Stimulated activated naive CD8-positive, alpha-beta T cell treated with anti-CD3 and anti-CD28 coated beads, Interleukin-15, amount 100 ng/mL, for 72 hours (primary cell): ENCODE measurements at regions not wholly inside any gene's neighbourhood (a gene's known extent, or its start where the extent isn't known, plus 50 kb on each side); places are given as distances from the start of the nearest gene placed in this dataset.

ENCODE experiments used
- ATAC-seq: fragments of 150-1000 bp; cut with Tn5 transposase; 2 replicates; pipeline ENCODE4 v1.10.0; 2021; ENCODE audit warnings: mild to moderate bottlenecking, moderate library complexity
- DNase-seq, 2 donors: peaks; one replicate each; pipeline ENCODE4 v3.0.0; 2021 to 2022
- H3K27ac Mint-ChIP-seq, 2 donors: one replicate each; pipeline ENCODE4 v1.8.0; 2022; ENCODE audit warnings: mild to moderate bottlenecking in 2 of 2, mixed read lengths in 2 of 2, moderate library complexity in 2 of 2
- H3K27me3 Mint-ChIP-seq: one replicate; pipeline ENCODE4 v1.8.0; 2022; ENCODE audit warnings: mixed read lengths
- H3K4me1 Mint-ChIP-seq: one replicate; pipeline ENCODE4 v1.8.0; 2022; ENCODE audit warnings: mild to moderate bottlenecking, mixed read lengths
- H3K4me3 Mint-ChIP-seq, 2 donors: one replicate each; pipeline ENCODE4 v1.8.0; 2022; ENCODE audit warnings: mild to moderate bottlenecking in 2 of 2, mixed read lengths in 2 of 2, moderate library complexity in 1 of 2
- H3K9me3 Mint-ChIP-seq, 2 donors: one replicate each; pipeline ENCODE4 v1.8.0; 2022; ENCODE audit warnings: mixed read lengths in 2 of 2

DNA sequence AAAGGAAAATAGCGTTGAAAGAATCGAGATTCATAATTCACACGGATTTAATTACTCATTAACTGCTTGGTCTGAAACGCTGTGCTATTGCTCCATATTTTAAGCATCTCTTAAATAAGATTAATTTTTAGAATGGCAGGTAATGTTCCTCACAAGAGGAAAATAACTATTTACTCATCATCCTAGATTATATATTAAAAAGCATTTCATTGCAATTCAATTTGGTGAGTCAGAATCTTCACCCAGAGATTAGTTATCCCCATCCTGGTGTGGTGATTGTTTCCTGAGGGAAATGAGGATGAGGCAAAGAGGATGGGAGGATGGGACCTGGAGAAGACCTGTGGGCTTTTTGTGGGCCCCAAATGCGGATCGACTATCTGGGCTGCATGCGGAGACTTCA, 145.5 kb upstream of the MAP1B start:
- no peaks in the 10 kb centered on the region for H3K9me3 Mint-ChIP-seq
- DNase-seq, result no peak
- H3K4me3 Mint-ChIP-seq, result no peak overlapping the region
- no peaks in the 10 kb centered on the region for H3K4me1 Mint-ChIP-seq
- no peak for ATAC-seq
- peaks cover 22% of the 10 kb centered on the region for H3K27me3 Mint-ChIP-seq
- no peak overlapping the region for H3K27ac Mint-ChIP-seq

DNA sequence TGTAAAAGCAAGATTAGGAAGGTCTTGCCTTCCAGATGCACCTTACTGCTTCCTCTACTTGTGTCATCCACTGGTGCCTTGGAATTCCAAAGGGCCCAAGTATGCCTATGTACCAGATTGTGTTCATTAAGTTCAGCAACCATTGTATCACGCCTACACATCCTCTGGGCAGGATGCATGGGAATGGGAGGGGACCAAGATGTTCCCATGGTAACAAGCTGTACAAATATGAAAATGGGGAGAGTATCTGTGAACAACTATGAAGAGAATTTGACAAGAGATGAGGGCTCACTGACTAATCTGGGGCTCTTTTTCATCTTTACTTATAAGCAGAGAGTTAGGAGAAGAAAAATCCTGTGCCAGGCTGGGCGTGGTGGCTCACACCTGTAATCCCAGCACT, 137.8 kb upstream of the MAP1B start:
- no peaks in the 10 kb centered on the region for H3K4me1 Mint-ChIP-seq
- H3K27ac Mint-ChIP-seq, result no peak overlapping the region
- no peak for DNase-seq
- no peaks in the 10 kb centered on the region for H3K9me3 Mint-ChIP-seq
- H3K27me3 Mint-ChIP-seq, result peaks cover 17% of the 10 kb centered on the region
- no peak for ATAC-seq
- H3K4me3 Mint-ChIP-seq, result no peak overlapping the region

DNA sequence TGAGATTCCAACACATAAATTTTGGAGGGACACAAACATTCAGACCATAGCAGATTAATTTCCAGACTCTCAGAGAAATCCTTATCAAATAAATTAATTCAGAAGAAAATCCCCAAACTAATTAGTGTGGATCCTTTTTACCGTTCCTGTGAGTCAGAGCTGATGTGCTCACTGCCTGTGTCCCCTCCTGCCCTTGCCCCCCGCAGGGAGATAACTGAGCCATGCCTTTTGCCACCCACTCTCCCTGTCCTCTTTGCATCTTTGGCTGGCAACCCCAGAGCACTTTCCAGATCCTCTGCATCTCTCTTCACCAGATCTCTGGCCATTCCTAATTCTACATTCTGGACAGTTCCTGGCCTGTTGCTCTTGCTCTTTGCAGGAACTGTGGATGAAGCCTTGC, 135.4 kb upstream of the MAP1B start:
- ATAC-seq (no peak), DNase-seq (no peak)
- H3K27ac Mint-ChIP-seq, result no peak overlapping the region
- no peaks in the 10 kb centered on the region for H3K9me3 Mint-ChIP-seq
- no peaks in the 10 kb centered on the region for H3K4me1 Mint-ChIP-seq
- H3K27me3 Mint-ChIP-seq, result peaks cover 10% of the 10 kb centered on the region
- no peak overlapping the region for H3K4me3 Mint-ChIP-seq

DNA sequence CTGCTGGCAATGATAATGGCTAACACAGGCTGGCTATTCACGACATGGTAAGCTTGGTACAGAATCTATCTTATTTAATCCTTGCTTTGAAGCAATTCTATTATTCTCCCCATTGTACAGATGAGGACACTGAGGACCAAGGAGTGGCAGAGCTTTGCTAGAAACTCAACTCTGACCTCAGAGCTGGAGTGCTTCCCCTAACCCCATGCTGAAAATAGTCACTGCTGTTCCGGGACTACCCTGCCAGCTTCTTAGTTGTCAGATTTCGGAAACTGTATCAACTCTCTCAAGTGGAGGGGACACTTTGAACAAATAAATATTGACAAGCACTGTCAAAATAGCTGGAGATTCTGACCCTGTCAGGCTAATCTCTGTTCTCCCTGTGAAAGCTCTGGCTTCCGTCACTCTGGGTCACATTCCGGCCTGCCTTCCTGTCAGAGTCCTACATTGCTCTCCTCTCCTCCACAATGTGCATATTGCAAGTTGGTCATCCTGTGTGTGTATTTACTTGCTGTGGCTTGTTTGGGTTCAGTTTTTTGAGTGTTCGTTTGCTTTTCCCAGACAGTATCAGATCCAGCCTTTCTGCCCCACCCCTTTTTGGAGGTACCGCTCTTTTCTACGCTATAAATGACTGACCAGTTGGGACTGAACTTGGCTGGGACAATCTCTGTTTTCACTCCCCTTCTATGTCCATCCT, 134.3 kb upstream of the MAP1B start:
- Mint-ChIP-seq H3K4me1 (no peaks in the 10 kb centered on the region), H3K9me3 (no peaks in the 10 kb centered on the region), H3K27me3 (peaks cover 8% of the 10 kb centered on the region), H3K4me3 (no peak overlapping the region), H3K27ac (no peak overlapping the region)
- DNase-seq (no peak), ATAC-seq (no peak)

DNA sequence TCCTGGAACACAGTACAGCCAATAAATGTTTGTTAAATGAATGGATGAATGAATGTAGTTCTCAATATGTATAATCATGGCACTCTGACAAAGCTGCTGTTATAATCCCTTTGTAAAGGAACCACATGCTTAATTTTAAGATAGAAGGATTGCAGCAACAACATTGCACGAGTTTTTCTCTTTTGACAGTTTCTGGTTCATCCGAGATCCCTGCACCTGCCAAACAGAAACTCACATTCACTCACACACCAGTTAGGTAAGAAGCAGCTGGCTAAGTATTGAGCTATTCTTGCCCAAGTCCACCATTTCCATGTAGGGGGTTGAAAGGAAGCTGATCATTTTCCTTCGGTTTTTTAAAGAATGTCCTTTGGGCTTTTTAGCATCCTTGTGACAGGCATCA, 133.7 kb upstream of the MAP1B start:
- peak overlapping the region in 1 of 2 donors; percentile 6 for H3K27ac Mint-ChIP-seq
- peaks cover 8% of the 10 kb centered on the region for H3K27me3 Mint-ChIP-seq
- H3K4me1 Mint-ChIP-seq, result no peaks in the 10 kb centered on the region
- ATAC-seq, result no peak
- H3K9me3 Mint-ChIP-seq, result no peaks in the 10 kb centered on the region
- no peak for DNase-seq
- H3K4me3 Mint-ChIP-seq, result no peak overlapping the region

DNA sequence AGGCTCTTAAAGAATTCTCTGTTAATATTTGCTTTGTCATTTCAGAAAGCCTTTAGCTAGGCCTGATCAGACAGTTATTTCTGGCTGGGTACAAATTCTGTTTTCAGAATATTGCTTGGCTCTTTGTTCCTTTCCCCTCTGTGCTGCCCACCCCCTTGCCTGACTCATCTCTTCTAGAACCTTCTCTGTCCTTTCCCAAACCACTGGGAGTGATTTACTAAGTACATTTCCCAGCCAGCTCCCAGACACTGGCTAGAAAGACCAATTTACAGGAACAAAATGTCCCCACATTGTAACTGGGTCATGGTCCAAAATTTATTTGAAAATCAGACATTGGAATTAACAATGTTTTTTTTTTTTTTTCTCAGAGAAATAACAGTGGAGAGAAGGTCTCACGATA, 133.1 kb upstream of the MAP1B start:
- DNase-seq (no peak), ATAC-seq (no peak)
- Mint-ChIP-seq H3K27ac (no peak overlapping the region), H3K9me3 (no peaks in the 10 kb centered on the region), H3K4me3 (no peak overlapping the region), H3K4me1 (no peaks in the 10 kb centered on the region), H3K27me3 (peaks cover 8% of the 10 kb centered on the region)

DNA sequence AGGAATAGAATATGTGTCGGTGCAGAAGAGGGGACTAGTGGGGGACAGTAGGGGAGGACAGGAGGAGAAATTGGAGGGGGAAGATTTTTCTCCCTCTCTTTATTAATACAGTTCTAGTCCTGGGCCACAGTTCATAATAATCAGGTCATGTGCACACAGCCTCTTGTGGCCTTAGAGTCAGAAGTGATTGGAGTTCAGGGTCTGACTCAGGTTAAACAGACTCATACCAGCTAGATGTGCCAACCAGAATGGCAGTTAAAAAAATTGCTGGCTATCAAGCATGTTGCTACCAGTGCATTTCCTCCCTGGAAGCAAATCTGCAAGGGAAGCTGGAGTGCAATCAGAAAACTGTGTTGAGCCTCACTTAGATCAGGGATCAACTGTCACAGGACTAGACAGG, 132.7 kb upstream of the MAP1B start:
- no peaks in the 10 kb centered on the region for H3K4me1 Mint-ChIP-seq
- no peaks in the 10 kb centered on the region for H3K9me3 Mint-ChIP-seq
- DNase-seq (no peak), ATAC-seq (no peak)
- H3K27ac Mint-ChIP-seq, result no peak overlapping the region
- H3K27me3 Mint-ChIP-seq, result peaks cover 8% of the 10 kb centered on the region
- no peak overlapping the region for H3K4me3 Mint-ChIP-seq

DNA sequence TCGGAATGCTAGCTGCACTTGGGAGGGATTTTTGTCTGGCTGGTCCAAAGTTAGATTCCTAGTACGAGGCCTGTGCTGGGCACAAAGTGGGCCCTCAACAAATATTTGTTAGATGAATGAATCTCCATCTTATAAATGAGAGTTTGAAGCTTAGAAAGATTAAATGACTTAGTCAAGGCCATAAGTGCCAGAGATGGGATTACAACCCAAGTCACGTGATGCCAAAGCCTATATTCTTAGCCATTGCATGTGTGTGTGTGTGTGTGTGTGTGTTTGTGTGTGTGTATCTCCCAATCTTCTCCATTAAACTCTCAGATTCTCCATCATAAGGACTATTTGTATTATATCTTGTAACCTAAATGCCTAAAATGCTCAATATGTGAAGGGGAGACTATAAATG, 130.8 kb upstream of the MAP1B start:
- Mint-ChIP-seq H3K4me1 (no peaks in the 10 kb centered on the region), H3K4me3 (no peak overlapping the region), H3K9me3 (no peaks in the 10 kb centered on the region), H3K27me3 (peaks cover 8% of the 10 kb centered on the region), H3K27ac (no peak overlapping the region)
- DNase-seq (no peak), ATAC-seq (no peak)

DNA sequence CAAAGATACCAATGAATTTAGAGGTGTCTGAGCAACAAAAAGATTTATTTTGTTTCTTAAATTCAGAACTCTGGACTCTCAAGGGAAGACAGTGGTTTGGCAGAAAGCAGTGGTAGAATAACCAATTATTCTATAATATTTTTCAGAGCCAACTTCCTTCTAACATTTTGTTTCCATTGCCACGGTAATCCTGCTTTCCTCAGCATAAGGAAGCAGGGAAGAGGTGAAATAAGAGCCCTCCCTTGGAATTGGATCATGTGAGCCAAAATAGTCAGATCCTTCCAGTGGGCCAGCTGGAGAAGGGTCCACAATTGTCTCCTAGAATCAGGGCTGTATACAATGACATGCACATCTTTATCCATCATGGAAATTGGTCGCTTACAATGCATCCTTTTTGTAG, 130.0 kb upstream of the MAP1B start:
- H3K27me3 Mint-ChIP-seq, result peaks cover 1% of the 10 kb centered on the region
- no peak overlapping the region for H3K27ac Mint-ChIP-seq
- H3K9me3 Mint-ChIP-seq, result peaks cover 5 to 7% of the 10 kb centered on the region in 2 donors
- H3K4me1 Mint-ChIP-seq, result no peaks in the 10 kb centered on the region
- ATAC-seq (no peak), DNase-seq (no peak)
- no peak overlapping the region for H3K4me3 Mint-ChIP-seq

DNA sequence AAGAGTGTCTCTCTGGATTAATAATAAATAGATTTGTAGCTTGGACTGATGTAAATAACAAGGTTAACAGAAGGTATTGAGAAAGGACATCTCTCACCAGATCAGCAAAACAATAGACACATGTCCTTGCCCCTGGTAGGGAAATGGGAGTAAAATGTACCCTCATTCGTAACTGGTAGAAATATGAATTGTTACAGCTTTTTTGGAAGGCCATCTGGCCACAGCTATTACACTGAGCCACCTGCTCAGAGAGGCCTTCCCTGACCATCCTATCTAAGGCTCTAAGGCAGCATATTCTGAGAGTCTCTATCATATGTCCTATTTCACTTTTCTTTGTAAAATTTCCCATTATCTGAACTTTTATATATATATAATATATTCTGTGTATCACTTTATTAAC, 129.1 kb upstream of the MAP1B start:
- Mint-ChIP-seq H3K4me1 (no peaks in the 10 kb centered on the region), H3K27ac (no peak overlapping the region), H3K9me3 (peaks cover 8 to 14% of the 10 kb centered on the region in 2 donors), H3K27me3 (no peaks in the 10 kb centered on the region), H3K4me3 (no peak overlapping the region)
- no peak for ATAC-seq
- no peak for DNase-seq

DNA sequence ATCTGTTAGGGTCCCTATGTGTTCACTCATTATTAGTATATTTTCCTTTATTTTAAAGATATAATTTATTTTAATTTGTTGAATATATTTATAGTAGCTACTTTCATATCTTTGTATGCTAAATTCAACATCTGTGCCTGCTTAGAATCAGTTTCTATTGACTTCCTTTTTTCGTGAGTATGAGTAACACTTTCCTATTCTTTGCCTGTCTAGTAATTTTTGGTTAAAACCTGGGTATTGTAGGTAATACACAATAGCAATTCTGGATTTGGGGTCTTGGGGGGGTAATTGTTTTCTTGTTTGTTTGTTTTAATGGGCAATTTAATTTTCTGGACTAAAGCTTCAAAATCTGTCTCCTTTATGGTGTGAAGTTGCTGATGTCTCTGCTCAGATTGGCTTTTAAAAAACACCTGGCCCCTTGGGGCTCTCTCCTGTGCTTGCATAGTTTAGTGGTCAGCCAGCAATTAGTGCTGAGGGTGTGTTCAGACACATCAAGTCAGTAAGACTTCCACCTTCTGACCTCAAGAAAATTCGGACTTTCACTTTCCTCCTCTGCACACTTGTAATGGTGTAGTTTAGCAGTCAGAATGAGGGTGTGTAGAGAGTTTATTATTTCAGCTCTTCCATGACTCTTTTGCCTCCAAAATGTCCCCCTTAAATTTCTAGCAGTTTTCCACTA, 124.4 kb upstream of the MAP1B start:
- H3K4me1 Mint-ChIP-seq, result no peaks in the 10 kb centered on the region
- ATAC-seq (no peak), DNase-seq (no peak)
- no peak overlapping the region for H3K27ac Mint-ChIP-seq
- peaks cover 7% of the 10 kb centered on the region for H3K27me3 Mint-ChIP-seq
- peaks cover 8 to 19% of the 10 kb centered on the region in 2 donors for H3K9me3 Mint-ChIP-seq
- no peak overlapping the region for H3K4me3 Mint-ChIP-seq

DNA sequence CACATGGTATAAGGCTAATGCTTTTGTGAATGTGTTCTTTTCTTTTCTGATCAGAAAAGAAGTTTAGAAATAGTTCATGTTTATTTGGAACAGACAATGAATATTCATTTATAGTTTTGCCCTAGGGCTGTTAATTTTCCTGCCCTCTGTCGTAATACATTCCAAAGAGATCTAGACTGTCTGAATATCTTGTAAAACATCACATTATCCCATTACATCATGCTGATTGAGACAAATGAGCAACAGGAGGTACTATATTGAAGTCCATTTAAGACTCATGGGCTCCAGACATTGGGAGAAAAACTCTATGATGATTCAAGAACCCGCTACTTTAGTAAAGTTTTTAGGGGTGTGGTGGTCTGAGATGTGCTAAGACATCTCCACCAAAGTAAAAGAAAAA, 121.2 kb upstream of the MAP1B start:
- no peak overlapping the region for H3K27ac Mint-ChIP-seq
- H3K4me1 Mint-ChIP-seq, result no peaks in the 10 kb centered on the region
- peaks cover 8 to 19% of the 10 kb centered on the region in 2 donors for H3K9me3 Mint-ChIP-seq
- ATAC-seq (no peak), DNase-seq (no peak)
- peaks cover 7% of the 10 kb centered on the region for H3K27me3 Mint-ChIP-seq
- no peak overlapping the region for H3K4me3 Mint-ChIP-seq

DNA sequence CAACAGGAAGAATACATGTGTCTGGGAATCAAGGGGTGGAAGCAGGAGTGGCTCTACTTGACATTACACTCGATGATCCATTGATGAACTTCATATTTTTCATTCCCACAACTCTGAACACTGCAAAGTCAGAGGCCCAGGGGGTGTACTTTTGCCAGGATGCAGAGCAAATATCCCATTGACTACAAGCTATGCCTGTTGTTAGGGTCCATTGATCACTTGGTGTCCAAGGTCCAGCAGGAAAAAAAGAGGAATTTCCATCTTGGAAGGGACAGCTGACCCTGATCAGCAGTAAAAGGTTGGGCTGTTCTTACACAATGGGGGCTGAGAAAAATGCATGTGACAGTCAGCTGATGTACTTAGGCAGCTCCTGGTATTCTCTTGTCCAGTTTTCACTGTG, 118.5 kb upstream of the MAP1B start:
- Mint-ChIP-seq H3K27ac (no peak overlapping the region), H3K4me1 (no peaks in the 10 kb centered on the region), H3K4me3 (no peak overlapping the region), H3K27me3 (peaks cover 7% of the 10 kb centered on the region), H3K9me3 (no peaks in the 10 kb centered on the region)
- ATAC-seq (no peak), DNase-seq (no peak)

DNA sequence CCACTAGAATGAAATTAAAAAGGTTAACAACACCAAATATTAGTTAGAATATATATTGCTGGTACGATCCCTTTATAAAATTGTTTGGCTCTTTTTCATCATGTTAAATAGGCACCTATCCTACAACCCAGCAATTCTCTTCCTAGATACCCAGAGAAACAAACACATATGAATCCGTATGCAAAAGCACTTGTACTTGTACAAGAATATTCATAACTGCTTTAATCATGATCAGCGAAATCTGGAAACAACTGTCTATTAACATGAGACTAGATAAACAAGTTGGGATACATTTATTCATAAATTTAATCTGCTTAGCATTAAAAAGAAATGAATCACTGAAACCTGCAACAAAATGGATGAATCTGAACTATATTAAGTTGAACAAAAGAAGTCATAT, 113.7 kb upstream of the MAP1B start:
- H3K27me3 Mint-ChIP-seq, result no peaks in the 10 kb centered on the region
- H3K9me3 Mint-ChIP-seq, result peaks cover 0 to 5% of the 10 kb centered on the region in 2 donors
- no peak overlapping the region for H3K4me3 Mint-ChIP-seq
- DNase-seq (no peak), ATAC-seq (no peak)
- H3K4me1 Mint-ChIP-seq, result no peaks in the 10 kb centered on the region
- no peak overlapping the region for H3K27ac Mint-ChIP-seq

DNA sequence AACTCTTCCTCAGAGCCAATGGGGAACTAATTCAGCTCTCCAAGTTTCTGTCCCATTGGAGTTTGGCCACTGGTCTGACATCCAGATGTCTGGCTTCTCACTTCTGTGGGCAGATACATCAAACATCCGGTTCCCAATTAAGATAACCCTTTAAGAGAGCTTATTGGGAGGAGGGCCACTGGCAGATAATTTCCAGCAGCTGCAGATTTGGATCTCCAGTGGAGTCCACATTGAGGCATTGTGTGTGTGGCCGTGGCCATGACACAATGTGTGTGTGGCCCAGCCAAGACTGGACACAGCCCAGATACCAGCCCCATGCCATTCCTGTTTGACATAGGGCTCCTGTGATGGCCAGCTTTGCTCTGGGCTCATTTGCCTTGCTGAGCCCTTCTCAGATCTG, 110.5 kb upstream of the MAP1B start:
- H3K4me3 Mint-ChIP-seq, result no peak overlapping the region
- peaks cover 8% of the 10 kb centered on the region for H3K27me3 Mint-ChIP-seq
- peaks cover 0 to 5% of the 10 kb centered on the region in 2 donors for H3K9me3 Mint-ChIP-seq

DNA sequence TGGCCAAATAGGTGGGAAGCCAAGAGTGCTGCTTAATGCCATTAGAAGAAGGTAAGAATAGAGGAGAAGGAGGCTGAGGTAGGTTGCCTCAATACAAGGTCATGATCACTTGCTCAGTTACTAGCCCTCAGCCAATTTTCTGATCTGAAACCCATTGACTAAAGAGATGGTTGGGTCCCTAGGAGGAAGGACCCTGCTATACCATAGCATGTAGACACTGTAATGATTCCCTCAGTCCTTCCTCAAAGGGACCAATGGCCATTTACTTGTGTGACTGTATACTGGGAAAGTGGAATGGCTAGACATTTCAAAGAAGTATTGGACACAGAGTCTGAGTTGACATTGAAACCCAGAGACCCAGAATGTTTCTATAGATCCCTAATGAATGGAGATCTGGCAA, 108.5 kb upstream of the MAP1B start:
- H3K27ac Mint-ChIP-seq, result no peak overlapping the region
- peaks cover 0 to 5% of the 10 kb centered on the region in 2 donors for H3K9me3 Mint-ChIP-seq
- H3K4me1 Mint-ChIP-seq, result no peaks in the 10 kb centered on the region
- ATAC-seq, result no peak
- DNase-seq, result no peak
- H3K4me3 Mint-ChIP-seq, result no peak overlapping the region
- peaks cover 14% of the 10 kb centered on the region for H3K27me3 Mint-ChIP-seq

More for the DNA sequence above, 110.5 kb upstream of the MAP1B start:
- H3K27ac Mint-ChIP-seq, result no peak overlapping the region
- DNase-seq (no peak), ATAC-seq (no peak)
- no peaks in the 10 kb centered on the region for H3K4me1 Mint-ChIP-seq

DNA sequence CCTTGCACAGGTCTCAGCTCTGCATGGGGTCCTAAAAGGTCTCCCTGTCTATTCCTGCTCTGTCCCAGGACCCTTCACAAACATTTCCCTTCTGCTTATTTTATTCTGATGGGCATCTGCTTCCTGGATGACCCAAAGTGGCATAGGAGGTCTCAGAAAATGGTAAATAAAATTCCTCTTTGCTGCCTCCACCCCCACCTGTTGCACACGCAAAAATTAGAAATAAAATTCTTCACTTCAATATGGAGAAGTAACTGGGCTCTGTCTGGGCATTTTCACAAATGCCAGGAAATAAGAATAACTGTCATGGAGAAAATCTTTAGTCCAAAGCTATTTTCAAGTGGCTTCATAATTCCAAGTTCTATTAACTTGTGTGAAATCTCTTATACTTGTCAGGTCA, 106.6 kb upstream of the MAP1B start:
- H3K27ac Mint-ChIP-seq, result no peak overlapping the region
- no peak overlapping the region for H3K4me3 Mint-ChIP-seq
- ATAC-seq, result no peak
- peaks cover 0 to 5% of the 10 kb centered on the region in 2 donors for H3K9me3 Mint-ChIP-seq
- no peak for DNase-seq
- peaks cover 29% of the 10 kb centered on the region for H3K27me3 Mint-ChIP-seq
- H3K4me1 Mint-ChIP-seq, result no peaks in the 10 kb centered on the region
